C4-2B (cell line): ENCODE measurements at regions not wholly inside any gene's neighbourhood (a gene's known extent, or its start where the extent isn't known, plus 50 kb on each side); places are given as distances from the start of the nearest gene placed in this dataset.

ENCODE experiments used
- CTCF ChIP-seq: fragments of 450-650 bp; conservative IDR thresholded peaks from 2 replicates; pipeline ENCODE4 v1.5.1; 2017; ENCODE audit warnings: mild to moderate bottlenecking
- ZFX ChIP-seq: fragments of 450-650 bp; IDR thresholded peaks from 2 replicates; pipeline ENCODE4 v1.6.1; 2017

GRCh38 chr5:2460098-2460497, 291.4 kb downstream of the IRX2 start:
- TF ChIP-seq CTCF (no peak), ZFX (no peak)
